ENCODE measurements at regions not wholly inside any gene's neighbourhood (a gene's known extent, or its start where the extent isn't known, plus 50 kb on each side); places are given as distances from the start of the nearest gene placed in this dataset.

DNA sequence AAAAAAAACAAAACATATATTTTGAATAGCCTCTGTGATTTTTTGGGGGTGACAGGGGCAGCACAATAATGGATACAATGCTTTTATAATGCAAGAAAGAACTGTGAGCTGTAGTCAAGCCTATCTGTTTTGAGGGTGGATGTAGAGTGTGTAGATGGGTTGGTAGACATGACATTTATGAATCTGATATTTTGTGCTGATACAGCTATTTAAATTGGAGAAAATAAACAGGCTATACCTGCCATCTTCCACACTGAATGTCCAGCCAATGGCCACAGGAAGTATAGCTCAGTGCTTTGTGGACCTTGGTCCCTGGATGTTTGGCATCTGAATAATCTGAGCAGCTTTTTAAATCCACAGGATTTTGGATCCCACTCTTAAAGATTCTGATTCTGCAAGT is 175.0 kb downstream of the NEDD1 start:
- DNase-seq (ENCODE audit: low read depth in 4 of 4, low spot score in 3 of 4) = no peak

DNA sequence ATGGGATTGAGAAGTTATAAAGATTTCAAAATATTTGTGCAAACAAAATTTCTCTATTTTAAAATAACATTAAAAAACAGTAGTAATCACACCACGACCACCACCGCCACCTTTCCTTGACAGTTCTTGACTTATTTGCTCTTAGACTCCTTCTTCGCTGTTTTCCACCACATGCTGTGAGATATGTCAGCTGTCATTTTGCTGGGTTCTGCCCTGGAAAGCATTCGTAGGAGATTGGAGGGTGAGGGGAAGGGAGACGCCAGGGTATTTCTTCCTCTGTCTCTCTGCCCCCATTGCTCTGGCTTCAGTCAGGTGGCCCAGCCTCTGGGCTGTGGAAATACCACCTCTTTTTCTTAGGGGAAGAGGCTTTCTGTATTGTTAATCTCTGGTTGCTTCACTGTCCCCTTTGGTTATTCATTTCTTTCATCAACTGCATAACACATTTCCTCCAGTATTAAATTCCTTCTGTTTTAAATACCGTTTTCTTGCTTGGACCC is 186.2 kb downstream of the NEDD1 start:
- DNase-seq (ENCODE audit: low read depth in 4 of 4, low spot score in 3 of 4) = no peak

DNA sequence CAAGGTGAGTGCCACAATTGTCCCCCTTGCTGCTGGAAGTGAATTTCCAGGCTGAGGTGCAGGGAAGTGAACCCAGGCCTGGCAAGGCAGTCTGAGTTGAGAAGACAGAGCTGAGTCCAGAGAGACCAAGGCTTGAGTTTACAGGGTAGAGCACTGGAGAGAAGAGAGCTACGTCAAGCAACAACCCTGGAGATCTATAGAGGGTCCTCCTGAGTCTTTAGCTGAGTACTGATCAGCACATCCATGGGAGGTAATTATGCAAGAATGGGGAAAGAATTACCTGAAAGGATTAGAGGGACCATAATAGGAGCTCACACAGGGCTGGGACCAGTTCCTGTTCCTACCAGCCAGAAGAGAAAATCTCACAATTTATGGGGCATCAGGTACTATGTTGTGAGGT is 190.7 kb downstream of the NEDD1 start:
- no peak for DNase-seq (ENCODE audit: low read depth in 4 of 4, low spot score in 3 of 4)

- DNase-seq (ENCODE audit: low read depth in 4 of 4, low spot score in 3 of 4) = no peak
Measured at GRCh38 chr12:97109441-97109840, 202.4 kb downstream of the NEDD1 start.

DNA sequence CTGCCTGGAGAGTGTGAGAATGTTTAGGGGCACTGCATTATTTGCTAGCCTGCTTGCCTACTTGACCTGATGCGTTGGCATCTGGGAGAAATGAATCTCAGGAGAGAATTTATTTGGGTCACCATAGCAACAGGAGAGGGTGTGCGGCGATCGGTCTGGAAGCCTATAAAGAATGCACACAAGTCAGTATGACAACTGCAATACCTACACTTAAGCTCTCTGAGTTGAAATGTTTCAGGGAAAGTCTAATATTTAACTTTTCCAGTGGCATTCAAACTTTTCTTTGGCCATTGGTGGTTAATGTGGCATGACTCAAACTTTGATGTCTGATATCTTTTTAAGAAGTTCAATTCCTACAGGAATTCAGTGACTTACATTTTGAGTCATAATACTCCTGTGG is 205.1 kb downstream of the NEDD1 start:
- DNase-seq (ENCODE audit: low read depth in 4 of 4, low spot score in 3 of 4) = peak in 1 of 4 donors; percentile 2

DNA sequence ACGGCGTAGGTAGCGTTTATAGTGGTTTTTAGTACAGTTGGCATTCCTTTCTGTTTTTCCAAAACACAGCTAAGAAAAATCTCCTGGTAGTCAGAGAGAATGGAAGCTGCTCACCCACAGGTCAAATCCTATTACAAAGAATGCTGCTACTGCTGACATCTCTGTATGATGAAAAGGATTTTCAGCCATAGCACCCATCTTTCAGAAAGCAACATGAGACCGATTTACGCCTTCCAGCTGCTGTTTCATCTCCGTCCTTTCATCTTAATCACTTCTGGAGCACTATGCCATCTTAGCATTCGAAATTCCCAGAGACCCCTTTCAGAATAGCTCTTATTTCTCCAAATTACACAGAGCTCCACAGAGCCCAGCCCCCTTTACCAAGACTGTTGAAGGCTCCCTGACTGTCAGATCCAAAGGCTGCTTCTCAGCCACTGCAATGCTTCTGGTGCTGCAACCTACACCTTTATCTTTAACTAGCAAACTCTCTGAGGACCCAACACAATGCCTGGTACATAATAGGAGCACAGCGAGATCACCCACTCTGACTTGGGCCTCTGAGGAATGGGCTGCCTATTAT is 211.8 kb downstream of the NEDD1 start:
- DNase-seq (ENCODE audit: low read depth in 4 of 4, low spot score in 3 of 4) = no peak

DNA sequence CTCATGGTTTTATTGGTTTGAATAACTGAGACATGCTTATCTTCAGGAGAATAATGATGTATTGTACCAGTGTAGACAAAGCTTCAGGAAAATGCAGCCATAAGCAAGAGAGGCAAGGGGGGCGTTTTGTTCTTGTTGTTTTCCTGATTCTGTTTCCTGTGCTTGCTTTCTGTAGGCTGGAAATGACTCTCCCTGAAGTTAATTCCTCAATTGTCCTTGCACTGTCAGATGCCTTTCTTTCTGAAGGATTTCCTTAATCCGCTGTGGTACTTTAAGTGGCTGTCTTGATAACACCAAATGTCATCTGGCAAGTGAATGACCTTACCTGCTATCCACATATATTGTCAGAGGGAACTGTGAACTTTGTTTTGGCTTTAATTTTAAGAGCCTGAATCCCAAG is 220.0 kb downstream of the NEDD1 start:
- DNase-seq (ENCODE audit: low read depth in 4 of 4, low spot score in 3 of 4) = no peak

DNA sequence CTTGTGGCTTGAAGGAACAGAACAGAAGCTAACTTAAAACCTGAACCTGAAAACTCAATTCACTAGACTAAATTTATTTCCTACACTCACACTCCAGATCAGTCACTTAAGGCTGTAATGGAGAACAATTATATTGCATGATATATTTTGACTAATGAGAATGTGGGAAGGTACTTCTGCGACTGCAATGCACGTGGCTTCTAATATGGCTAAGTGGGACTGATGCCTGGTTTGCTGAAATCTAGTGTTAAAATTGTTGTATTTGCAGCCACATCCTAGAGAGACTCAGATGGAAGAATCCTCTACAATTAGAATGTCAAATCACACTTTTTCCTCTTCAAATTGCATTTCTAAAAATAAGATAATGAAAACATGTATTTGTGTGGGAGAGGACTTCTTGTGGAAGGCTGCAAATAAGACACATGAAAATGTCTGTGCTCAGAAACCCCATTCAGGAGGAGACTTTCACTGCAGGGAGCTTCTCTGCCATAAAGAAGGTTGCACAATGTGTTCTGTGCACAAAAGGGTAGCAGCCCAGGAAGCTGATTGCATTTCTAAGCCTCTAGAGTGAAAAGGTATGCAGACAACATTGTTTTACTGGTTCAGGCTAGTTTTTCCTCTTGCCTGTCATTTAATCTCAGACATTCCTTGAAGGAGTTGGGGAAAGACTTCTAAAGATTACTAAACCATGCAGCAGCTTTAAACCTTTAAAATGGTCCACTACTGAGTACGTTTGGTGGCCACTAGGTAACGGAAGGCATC is 224.3 kb downstream of the NEDD1 start:
- DNase-seq (ENCODE audit: low read depth in 4 of 4, low spot score in 3 of 4) = no peak

- DNase-seq (ENCODE audit: low read depth in 4 of 4, low spot score in 3 of 4) = no peak
Measured at GRCh38 chr12:97132270-97132669, 225.2 kb downstream of the NEDD1 start.

DNA sequence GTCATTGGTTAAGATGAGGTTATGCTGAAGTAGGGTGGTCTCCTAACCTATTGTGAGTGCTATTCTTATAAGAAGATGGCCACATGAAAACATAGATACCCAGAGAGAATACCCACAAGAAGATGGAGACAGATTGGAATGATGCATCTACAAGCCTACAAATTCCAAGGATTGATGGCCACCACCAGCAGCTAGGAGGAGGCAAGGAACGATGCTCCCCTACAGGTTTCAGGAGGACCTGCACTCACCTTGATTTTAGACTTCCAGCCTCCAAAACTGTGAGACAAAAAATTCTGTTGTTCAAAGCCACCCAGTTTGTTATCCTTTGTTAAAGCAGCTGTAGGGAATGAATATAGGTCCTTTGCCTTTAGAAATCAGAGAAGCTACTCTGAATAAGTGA is 227.4 kb downstream of the NEDD1 start:
- DNase-seq (ENCODE audit: low read depth in 4 of 4, low spot score in 3 of 4) = no peak

DNA sequence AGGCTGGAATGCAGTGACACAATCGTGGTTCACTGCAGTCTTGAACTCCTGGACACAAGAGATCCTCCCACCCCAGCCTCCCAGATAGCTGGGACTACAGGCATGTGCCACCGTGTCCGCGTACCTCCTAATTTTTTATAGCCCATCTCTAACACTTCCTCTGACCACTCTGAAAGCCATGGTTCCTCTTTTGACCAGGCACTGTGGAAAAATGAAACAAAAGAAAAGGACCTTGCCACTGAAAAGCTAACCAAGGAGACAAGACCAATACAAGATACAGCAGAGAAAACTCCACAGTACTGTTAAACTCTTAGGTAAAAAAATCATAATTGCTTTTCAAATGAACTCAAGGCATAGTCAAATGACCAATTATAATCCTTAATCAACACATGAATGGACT is 233.3 kb downstream of the NEDD1 start:
- no peak for DNase-seq (ENCODE audit: low read depth in 4 of 4, low spot score in 3 of 4)

- peak in 1 of 4 donors; percentile 19 for DNase-seq (ENCODE audit: low read depth in 4 of 4, low spot score in 3 of 4)
Measured at GRCh38 chr12:97142737-97143410, 235.8 kb downstream of the NEDD1 start.

DNA sequence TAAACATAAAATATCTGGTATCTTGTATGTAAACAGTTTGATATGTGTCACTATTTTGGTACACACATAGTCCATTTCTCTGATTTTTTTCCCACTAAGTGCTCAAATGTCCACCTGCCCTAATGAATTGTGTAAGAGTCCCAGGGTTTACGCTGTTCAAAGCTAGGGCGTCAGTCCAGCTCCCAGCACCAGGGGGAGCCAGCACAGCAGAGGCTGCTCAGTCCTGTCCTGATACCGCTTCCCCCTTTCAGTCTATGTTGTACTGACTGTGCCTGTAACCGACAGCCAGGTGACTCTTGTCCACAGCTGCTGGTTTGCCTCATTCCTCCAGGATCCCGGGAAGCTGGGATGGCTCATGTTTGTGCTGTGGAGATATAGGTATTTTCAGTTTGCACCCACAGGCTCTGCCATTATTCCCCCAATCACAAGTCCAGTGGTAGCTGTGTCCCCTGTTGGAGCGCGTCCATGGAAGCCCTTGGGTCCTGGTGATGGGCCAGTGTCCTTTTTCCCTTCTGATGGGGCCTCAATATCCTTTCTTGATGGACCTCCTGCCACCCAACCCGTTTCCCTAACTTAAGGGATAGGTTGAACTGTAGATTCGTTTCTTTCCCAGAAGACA is 242.0 kb downstream of the NEDD1 start:
- DNase-seq (ENCODE audit: low read depth in 4 of 4, low spot score in 3 of 4) = no peak

DNA sequence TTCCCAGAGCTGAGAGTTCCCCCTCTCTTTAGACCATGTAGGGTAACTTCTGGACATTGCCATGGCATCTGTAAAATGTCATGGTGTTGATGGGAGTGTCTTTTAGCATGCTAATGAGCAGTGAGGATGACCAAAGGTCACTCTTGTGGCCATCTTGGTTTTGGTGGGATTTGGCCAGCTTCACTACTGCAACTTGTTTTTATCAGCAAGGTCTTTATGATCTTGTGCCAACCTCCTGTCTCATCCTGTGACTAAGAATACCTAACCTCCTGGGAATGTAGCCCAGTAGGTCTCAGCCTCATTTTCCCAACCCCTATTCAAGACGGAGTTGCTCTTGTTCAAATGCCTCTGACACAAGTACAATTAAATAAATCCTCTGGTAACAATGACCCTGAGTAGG is 244.4 kb downstream of the NEDD1 start:
- no peak for DNase-seq (ENCODE audit: low read depth in 4 of 4, low spot score in 3 of 4)

- peak in 3 of 4 donors; percentile 36 to 65 (median 48) for DNase-seq (ENCODE audit: low read depth in 4 of 4, low spot score in 3 of 4)
Measured at GRCh38 chr12:97159377-97159776, 252.3 kb downstream of the NEDD1 start.

GRCh38 chr12:97160277-97160676 is 253.2 kb downstream of the NEDD1 start:
- DNase-seq (ENCODE audit: low read depth in 4 of 4, low spot score in 3 of 4) = no peak

DNA sequence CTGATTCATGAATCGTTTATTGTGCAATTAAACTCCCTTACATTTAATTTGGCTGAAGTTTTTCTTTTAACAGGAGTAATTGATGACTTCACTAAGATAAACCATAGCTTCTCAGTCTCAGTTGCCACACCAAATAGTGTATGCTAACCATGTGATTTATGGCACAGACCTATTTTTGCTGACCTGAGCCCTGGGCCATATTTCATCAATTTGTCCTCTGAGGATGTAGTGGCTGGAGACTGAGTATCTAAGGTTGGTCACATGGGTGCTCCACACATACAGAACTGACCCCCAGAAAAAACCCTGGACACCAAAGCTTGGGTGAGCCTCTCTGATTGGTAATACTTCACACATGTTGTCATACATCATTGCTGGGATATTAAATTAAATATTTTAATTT is 255.1 kb downstream of the NEDD1 start:
- no peak for DNase-seq (ENCODE audit: low read depth in 4 of 4, low spot score in 3 of 4)

DNA sequence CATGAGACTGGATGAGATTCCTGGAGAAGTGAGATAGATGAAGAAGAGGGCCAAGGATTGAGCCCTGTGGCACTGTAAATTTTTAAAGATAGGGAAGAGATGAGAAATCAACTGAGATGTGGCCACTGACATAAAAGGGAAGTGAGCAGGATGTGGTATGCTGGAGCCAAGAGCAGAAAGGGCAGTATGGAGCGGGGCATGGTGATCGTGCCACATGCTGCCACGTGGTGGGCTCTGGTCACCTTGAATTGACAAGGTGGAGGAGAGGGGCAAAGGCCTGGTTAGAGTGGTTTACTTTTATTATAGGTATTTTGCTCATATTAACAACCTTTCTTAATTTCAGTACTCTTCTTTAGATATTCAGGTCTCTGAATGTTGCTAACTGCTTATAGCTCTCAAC is 257.9 kb downstream of the NEDD1 start:
- no peak for DNase-seq (ENCODE audit: low read depth in 4 of 4, low spot score in 3 of 4)

DNA sequence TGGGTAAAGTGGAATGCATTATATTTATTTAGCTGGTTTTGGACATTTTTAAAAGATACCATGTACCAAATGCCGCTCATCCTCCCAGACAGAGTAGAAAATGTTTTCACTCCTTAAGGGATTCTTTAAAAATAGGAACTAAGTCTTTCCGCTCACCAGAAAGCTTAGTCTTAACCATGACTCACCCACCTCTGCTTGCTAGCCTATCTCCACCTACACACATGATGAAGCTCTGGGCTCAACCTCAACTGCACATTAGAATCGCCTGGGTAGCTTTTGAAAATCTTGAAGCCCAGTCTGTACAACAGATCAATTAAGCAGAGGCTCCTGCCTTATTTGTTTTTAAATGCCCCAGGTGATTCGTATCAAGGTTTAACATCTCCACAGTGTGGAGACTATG is 260.5 kb downstream of the NEDD1 start:
- no peak for DNase-seq (ENCODE audit: low read depth in 4 of 4, low spot score in 3 of 4)

GRCh38 chr12:97168804-97169203 is 261.7 kb downstream of the NEDD1 start:
- no peak for DNase-seq (ENCODE audit: low read depth in 4 of 4, low spot score in 3 of 4)

GRCh38 chr12:97169889-97170567 is 263.0 kb downstream of the NEDD1 start:
- no peak for DNase-seq (ENCODE audit: low read depth in 4 of 4, low spot score in 3 of 4)
